Lower leg skin (tissue), 3 donors: ENCODE measurements at regions not wholly inside any gene's neighbourhood (a gene's known extent, or its start where the extent isn't known, plus 50 kb on each side); places are given as distances from the start of the nearest gene placed in this dataset.

Experiments
- POLR2A ChIP-seq, 2 donors: fragments of 450-650 bp; IDR thresholded peaks; one replicate each; pipeline ENCODE4 v1.6.1; 2016 to 2017; ENCODE audit warnings: antibody characterized with exemption in 2 of 2, mild to moderate bottlenecking in 1 of 2, moderate library complexity in 1 of 2
- TF ChIP-seq, protein P1 (sequence below), 3 donors: fragments of 450-650 bp; IDR thresholded peaks; one replicate each; pipeline ENCODE4 v1.5.1; 2016; ENCODE audit warnings: antibody characterized with exemption in 3 of 3, mild to moderate bottlenecking in 3 of 3, moderate library complexity in 2 of 3

DNA sequence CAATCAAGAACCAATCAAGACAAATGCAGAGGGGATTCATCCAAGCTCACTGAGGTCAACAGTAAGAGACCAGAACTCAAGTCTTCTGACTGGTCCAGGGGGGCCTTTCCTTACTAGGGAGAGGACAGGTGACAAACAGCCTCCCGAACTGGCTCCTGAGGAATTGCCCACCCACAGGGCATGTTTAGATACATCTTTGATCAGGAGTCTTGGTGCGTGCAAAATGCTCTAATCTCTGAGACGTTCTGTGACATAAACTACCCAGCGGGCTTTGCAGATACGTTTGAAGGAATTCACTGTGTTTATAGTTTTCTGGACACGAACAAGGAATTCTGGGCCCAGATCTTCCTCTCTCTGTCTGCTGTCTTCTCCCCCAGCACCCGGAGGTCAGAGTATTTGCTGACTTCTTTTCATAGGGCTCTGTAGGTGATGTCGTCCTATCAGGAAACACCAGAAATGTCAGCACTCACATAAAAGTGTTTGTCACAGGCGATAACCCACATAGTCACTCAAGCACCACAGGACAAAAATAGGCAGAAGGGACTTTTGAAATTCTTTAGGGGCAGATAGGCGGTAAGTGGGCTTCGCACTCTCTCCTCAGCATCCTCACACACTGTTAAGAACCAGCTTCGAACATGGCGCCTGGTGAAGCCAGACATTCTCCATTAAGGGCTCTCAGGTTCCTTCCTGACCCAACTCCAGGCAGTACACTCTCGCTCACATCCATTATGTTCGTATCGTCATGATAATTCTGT, 349.0 kb downstream of the CYRIA start:
- TF ChIP-seq, protein P1, sequence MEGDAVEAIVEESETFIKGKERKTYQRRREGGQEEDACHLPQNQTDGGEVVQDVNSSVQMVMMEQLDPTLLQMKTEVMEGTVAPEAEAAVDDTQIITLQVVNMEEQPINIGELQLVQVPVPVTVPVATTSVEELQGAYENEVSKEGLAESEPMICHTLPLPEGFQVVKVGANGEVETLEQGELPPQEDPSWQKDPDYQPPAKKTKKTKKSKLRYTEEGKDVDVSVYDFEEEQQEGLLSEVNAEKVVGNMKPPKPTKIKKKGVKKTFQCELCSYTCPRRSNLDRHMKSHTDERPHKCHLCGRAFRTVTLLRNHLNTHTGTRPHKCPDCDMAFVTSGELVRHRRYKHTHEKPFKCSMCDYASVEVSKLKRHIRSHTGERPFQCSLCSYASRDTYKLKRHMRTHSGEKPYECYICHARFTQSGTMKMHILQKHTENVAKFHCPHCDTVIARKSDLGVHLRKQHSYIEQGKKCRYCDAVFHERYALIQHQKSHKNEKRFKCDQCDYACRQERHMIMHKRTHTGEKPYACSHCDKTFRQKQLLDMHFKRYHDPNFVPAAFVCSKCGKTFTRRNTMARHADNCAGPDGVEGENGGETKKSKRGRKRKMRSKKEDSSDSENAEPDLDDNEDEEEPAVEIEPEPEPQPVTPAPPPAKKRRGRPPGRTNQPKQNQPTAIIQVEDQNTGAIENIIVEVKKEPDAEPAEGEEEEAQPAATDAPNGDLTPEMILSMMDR (IDR thresholded peaks at IDR 0.05) = no peak
- no peak for TF ChIP-seq POLR2A (IDR thresholded peaks at IDR 0.05)
